HCT116 (cell line): ENCODE measurements at regions not wholly inside any gene's neighbourhood (a gene's known extent, or its start where the extent isn't known, plus 50 kb on each side); places are given as distances from the start of the nearest gene placed in this dataset.

Experiments
- ATAC-seq: fragments of 200-7000 bp; cut with Tn5 transposase; 2 replicates; pipeline ENCODE4 v1.9.1; 2020; ENCODE audit warnings: mild to moderate bottlenecking, moderate library complexity
- BruUV-seq: library from RNA; stranded (reverse); fragments of 400-500 nt; replicated peaks from 2 replicates; lab custom pipeline; 2021; lab: Mats Ljungman, UMichigan
- CTCF ChIA-PET: fragments of 300-600 bp; sonication (Branson Sonifier 250); formaldehyde crosslinking; loops from one replicate; lab custom pipeline; 2021; ENCODE audit warnings: antibody characterized with exemption; lab: Charles Lee
- POLR2A ChIA-PET: fragments of 300-600, 350-600 bp; sonication (Branson Sonifier 250); formaldehyde crosslinking; loops from one replicate; lab custom pipeline; 2021; ENCODE audit warnings: antibody characterized with exemption; lab: Charles Lee
- RAD21 ChIA-PET, 2 experiments: fragments of 300-600 bp; sonication (Branson Sonifier 250); formaldehyde crosslinking; loops; one replicate each; lab custom pipeline; 2023; ENCODE audit warnings: low total read pairs in 2 of 2; ENCODE audit not compliant: uncharacterized antibody in 2 of 2, unreplicated experiment in 2 of 2, low non-redundant PET in 1 of 2; lab: Charles Lee
- DNase-seq: peaks from one replicate; pipeline ENCODE4 v3.0.0-alpha.2; 2010; ENCODE audit warnings: low read depth, low spot score
- H2AFZ ChIP-seq: fragments of 200-600 bp; shearing (Covaris generic), sonication (generic); 2 replicates; pipeline ENCODE4 v1.6.1; 2017; ENCODE audit warnings: low read depth, mixed run types, mixed read lengths, antibody characterized with exemption, low read length; ENCODE audit not compliant: poor library complexity, severe bottlenecking
- H3K27ac ChIP-seq: 2 replicates; pipeline ENCODE4 v1.5.1; 2012; ENCODE audit warnings: low read depth, low read length
- H3K27me3 ChIP-seq: fragments of 200-600 bp; sonication (generic); 2 replicates; pipeline ENCODE4 v1.6.1; 2016; ENCODE audit warnings: mixed run types, low read length, mixed read lengths; ENCODE audit not compliant: insufficient read depth
- H3K36me3 ChIP-seq, 2 experiments: fragments of 200-500 bp in 1 of 2; fragments of 200-600 bp in 1 of 2; sonication (Bioruptor generic) in 1 of 2; sonication (generic) in 1 of 2; 2 replicates each; pipeline versions ENCODE4 v1.5.1 to v1.6.1; 2014 to 2016; ENCODE audit warnings: low read length in 2 of 2, inconsistent platforms in 1 of 2, mixed read lengths in 1 of 2, mixed run types in 1 of 2; ENCODE audit not compliant: insufficient read depth in 2 of 2, control insufficient read depth in 1 of 2
- H3K4me1 ChIP-seq, 2 experiments: fragments of 200-600 bp in 1 of 2; sonication (generic) in 1 of 2; 2 replicates each; pipeline versions ENCODE4 v1.5.1 to v1.6.1; 2012 to 2017; ENCODE audit warnings: low read length in 2 of 2, inconsistent platforms in 1 of 2, mild to moderate bottlenecking in 1 of 2, mixed read lengths in 1 of 2, mixed run types in 1 of 2, moderate library complexity in 1 of 2; ENCODE audit not compliant: insufficient read depth in 2 of 2, control insufficient read depth in 1 of 2
- H3K4me2 ChIP-seq: fragments of 200-600 bp; sonication (generic); 2 replicates; pipeline ENCODE4 v1.6.1; 2017; ENCODE audit warnings: mixed run types, low read length, mixed read lengths
- H3K4me3 ChIP-seq, 2 experiments: fragments of 200-600 bp in 1 of 2; sonication (generic) in 1 of 2; replicated peaks in 1 of 2; 2 replicates each; pipeline ENCODE4 v1.5.1; 2011 to 2016; ENCODE audit warnings: low read length in 2 of 2, control low read depth in 1 of 2, low read depth in 1 of 2, mild to moderate bottlenecking in 1 of 2, mixed read lengths in 1 of 2, mixed run types in 1 of 2
- H3K79me2 ChIP-seq: fragments of 200-600 bp; sonication (generic); 2 replicates; pipeline ENCODE4 v1.6.1; 2017; ENCODE audit warnings: mild to moderate bottlenecking, mixed run types, low read length, moderate library complexity, mixed read lengths; ENCODE audit not compliant: insufficient read depth
- H3K9ac ChIP-seq: fragments of 200-600 bp; sonication (generic); 2 replicates; pipeline ENCODE4 v1.6.1; 2016; ENCODE audit warnings: low read length, mixed read lengths
- H3K9me2 ChIP-seq: fragments of 200-600 bp; sonication (generic), shearing (Covaris generic); 2 replicates; pipeline ENCODE4 v1.6.1; 2017; ENCODE audit warnings: mixed run types, mild to moderate bottlenecking, moderate library complexity; ENCODE audit not compliant: insufficient read depth
- H3K9me3 ChIP-seq, 2 experiments: fragments of 200-500 bp in 1 of 2; fragments of 200-600 bp in 1 of 2; sonication (Bioruptor generic) in 1 of 2; sonication (generic) in 1 of 2; 2 replicates each; pipeline ENCODE4 v1.6.1; 2014 to 2017; ENCODE audit warnings: low read length in 2 of 2, mixed read lengths in 2 of 2, inconsistent platforms in 1 of 2, low read depth in 1 of 2, mild to moderate bottlenecking in 1 of 2, mixed run types in 1 of 2, moderate library complexity in 1 of 2; ENCODE audit not compliant: control insufficient read depth in 1 of 2, insufficient read depth in 1 of 2
- H4K20me1 ChIP-seq: fragments of 200-600 bp; sonication (generic), shearing (Covaris generic); 2 replicates; pipeline ENCODE4 v1.6.1; 2017; ENCODE audit warnings: mixed run types, mild to moderate bottlenecking, moderate library complexity; ENCODE audit not compliant: insufficient read depth
- CEBPB ChIP-seq: IDR thresholded peaks from 2 replicates; pipeline ENCODE4 v1.6.1; 2012; ENCODE audit warnings: low read depth
- EZH2 ChIP-seq: fragments of 200-600 bp; sonication (generic); IDR thresholded peaks from 2 replicates; pipeline ENCODE4 v1.6.1; 2017; ENCODE audit warnings: antibody characterized with exemption, mixed run types
- EZH2phosphoT487 ChIP-seq: fragments of 200-600 bp; IDR thresholded peaks from 2 replicates; pipeline ENCODE4 v1.6.1; 2018; ENCODE audit warnings: antibody characterized with exemption, borderline replicate concordance
- JUND ChIP-seq: IDR thresholded peaks from 2 replicates; pipeline ENCODE4 v1.6.1; 2012
- POLR2A ChIP-seq: IDR thresholded peaks from 2 replicates; pipeline ENCODE4 v1.7.0; 2011; ENCODE audit warnings: borderline replicate concordance; ENCODE audit not compliant: insufficient read depth, insufficient read length; ENCODE audit errors: extremely low read depth
- POLR2AphosphoS5 ChIP-seq: IDR thresholded peaks from 2 replicates; pipeline ENCODE4 v1.6.1; 2011; ENCODE audit warnings: mild to moderate bottlenecking, low read depth, low read length, moderate library complexity
- RAD21 ChIP-seq: IDR thresholded peaks from 2 replicates; pipeline ENCODE4 v1.6.1; 2012; ENCODE audit warnings: low read depth, mild to moderate bottlenecking
- SP1 ChIP-seq: IDR thresholded peaks from 2 replicates; pipeline ENCODE4 v1.6.1; 2012; ENCODE audit warnings: low read depth
- intact Hi-C: fragments of 100-400 bp; cut with micrococcal nuclease; formaldehyde crosslinking; loops from 2 replicates; pipeline ENCODE4 v1.10.0; 2022
- TF ChIP-seq, protein P1 (sequence below), 3 experiments: fragments of 200-600 bp in 1 of 3; sonication (generic) in 1 of 3; IDR thresholded peaks in 2 of 3; conservative IDR thresholded peaks in 1 of 3; 2 replicates each; pipeline ENCODE4 v1.5.1; 2012 to 2017; ENCODE audit warnings: low read depth in 2 of 3, low read length in 2 of 3, antibody characterized with exemption in 1 of 3, borderline replicate concordance in 1 of 3, control low read depth in 1 of 3, mild to moderate bottlenecking in 1 of 3, mixed read lengths in 1 of 3, mixed run types in 1 of 3, moderate library complexity in 1 of 3; ENCODE audit not compliant: insufficient read depth in 1 of 3

DNA sequence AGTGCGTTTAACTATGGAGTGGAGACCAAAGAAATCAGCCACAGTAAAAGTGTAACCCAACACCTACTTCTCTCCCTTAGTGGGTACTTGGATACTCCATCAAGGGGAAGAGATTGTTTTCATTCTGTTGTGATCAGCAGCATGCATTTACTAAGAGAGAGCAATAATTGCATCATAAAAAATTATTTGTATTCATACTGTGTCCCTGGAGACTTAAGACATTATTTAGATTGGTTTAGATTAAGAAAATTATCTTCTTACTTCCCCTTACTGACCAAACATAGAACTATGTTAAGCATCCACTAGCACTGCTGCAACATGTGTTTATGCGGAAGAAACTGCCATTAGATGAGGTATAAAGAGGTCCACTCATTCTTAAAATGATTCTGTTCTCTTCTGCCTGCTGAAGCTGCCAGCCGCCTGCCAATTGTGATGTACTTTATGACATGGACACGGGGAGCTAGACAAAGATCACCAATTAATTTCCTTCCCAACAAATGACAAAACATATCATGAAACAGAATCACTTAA, 738.5 kb downstream of the DIAPH3 start (continued):
- TF ChIP-seq, protein P1, sequence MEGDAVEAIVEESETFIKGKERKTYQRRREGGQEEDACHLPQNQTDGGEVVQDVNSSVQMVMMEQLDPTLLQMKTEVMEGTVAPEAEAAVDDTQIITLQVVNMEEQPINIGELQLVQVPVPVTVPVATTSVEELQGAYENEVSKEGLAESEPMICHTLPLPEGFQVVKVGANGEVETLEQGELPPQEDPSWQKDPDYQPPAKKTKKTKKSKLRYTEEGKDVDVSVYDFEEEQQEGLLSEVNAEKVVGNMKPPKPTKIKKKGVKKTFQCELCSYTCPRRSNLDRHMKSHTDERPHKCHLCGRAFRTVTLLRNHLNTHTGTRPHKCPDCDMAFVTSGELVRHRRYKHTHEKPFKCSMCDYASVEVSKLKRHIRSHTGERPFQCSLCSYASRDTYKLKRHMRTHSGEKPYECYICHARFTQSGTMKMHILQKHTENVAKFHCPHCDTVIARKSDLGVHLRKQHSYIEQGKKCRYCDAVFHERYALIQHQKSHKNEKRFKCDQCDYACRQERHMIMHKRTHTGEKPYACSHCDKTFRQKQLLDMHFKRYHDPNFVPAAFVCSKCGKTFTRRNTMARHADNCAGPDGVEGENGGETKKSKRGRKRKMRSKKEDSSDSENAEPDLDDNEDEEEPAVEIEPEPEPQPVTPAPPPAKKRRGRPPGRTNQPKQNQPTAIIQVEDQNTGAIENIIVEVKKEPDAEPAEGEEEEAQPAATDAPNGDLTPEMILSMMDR (IDR thresholded peaks at IDR 0.05 in 2 of 3, conservative IDR thresholded peaks at IDR 0.05 in 1 of 3; ENCODE audit: borderline replicate concordance in 1 of 3, insufficient read depth in 1 of 3, low read depth in 2 of 3, low read length in 2 of 3): no peak

DNA sequence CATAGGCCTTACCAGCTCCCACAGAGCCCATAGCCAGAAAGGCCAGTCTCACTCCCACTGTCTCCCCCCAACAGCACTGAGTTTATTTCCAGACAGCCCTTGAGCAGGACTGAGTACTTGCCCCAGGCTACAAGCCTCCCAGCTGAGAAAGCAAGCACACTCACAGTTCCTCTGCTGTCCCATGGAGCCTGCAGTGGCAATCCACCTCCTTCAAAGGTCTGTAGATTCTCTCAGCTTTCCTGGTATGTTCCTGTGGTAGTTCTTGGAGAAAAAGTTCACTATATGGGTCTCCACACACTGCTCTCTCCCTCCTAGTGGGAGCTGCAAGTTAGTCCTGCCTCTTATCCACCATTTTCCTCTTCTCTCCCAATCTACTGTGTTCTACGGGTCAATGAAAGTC, 728.7 kb downstream of the DIAPH3 start:
- no peak for ATAC-seq
- no peak overlapping the region for H3K4me3 ChIP-seq
- TF ChIP-seq POLR2A: no peak
- TF ChIP-seq EZH2phosphoT487: no peak
- TF ChIP-seq JUND: no peak
- TF ChIP-seq POLR2AphosphoS5: no peak
- TF ChIP-seq EZH2: no peak
- TF ChIP-seq RAD21: no peak
- TF ChIP-seq SP1: no peak
- no peak for TF ChIP-seq CEBPB
- TF ChIP-seq, all 23 proteins: peak for 0
- H3K9ac ChIP-seq: no peak overlapping the region
- no peaks in the 10 kb centered on the region for H3K36me3 ChIP-seq
- no peaks in the 10 kb centered on the region for H3K4me1 ChIP-seq
- H3K9me3 ChIP-seq: no peaks in the 10 kb centered on the region; a peak in 1 of 4 replicates
- intact Hi-C loops: no loop called here
- H4K20me1 ChIP-seq: no peaks in the 10 kb centered on the region
- H3K79me2 ChIP-seq: no peaks in the 10 kb centered on the region
- no peaks in the 10 kb centered on the region for H3K9me2 ChIP-seq
- H3K27me3 ChIP-seq: no peaks in the 10 kb centered on the region
- no peak overlapping the region for H3K4me2 ChIP-seq
- BruUV-seq: no TSS peak
- DNase-seq: no peak
- ChIA-PET CTCF (no interaction called here), POLR2A (no interaction called here), RAD21 (no interaction called here)
- H2AFZ ChIP-seq: no peak overlapping the region
- H3K27ac ChIP-seq: no peak overlapping the region
